ENCODE measurements at regions not wholly inside any gene's neighbourhood (a gene's known extent, or its start where the extent isn't known, plus 50 kb on each side); places are given as distances from the start of the nearest gene placed in this dataset.

DNA sequence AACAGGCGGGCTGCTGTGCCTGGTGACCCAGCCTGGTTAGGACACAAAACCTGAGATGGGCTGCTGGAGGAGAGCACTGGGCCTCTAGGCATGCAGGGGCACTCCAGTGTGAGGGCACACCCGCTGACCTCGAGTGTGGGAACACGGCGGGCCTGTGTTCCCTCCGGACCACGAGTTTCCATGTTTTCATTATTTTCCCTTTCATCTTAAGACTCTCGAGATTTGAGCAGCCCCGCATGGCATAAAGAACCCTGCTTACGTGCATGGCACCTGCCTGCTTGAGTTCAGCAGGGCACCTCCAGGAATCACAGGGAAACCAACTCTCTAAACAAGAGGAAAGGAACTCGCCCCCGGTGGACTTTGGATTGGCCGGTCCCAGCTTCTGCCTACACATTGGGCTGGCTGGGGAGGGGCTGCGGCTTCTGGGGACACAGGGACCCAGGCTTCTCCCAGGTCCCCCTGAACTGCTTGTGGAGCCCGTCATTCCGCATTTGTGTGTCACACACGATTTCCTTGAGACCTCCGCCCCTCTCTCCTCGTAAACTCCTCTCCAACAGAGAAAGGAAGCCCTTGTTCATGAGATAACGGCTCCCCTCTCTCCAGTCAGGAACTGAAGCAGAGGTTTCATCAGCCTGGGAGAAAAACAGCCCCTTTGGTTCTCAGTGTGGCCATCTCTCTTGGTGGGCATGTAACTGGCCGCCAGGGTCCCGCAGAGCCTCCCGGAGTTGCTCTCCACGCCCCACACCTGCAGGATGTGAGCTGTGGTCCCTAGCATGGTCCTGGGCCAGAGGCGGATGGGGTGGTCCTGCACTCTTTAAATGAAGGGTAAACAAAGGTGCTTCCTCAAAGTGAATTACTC is 181.8 kb downstream of the TTLL2 start:
- TF ChIP-seq TCF4 (CRISPR knock-in tag; IDR thresholded peaks at IDR 0.05; ENCODE audit: borderline replicate concordance) (no peak), ZNF70 (CRISPR knock-in tag; IDR thresholded peaks at IDR 0.05) (no peak), ZNF8 (CRISPR knock-in tag; IDR thresholded peaks at IDR 0.05) (no peak), SNAI2 (CRISPR knock-in tag; IDR thresholded peaks at IDR 0.05) (no peak), PPARA (CRISPR knock-in tag; IDR thresholded peaks at IDR 0.05; ENCODE audit: borderline replicate concordance) (no peak), TOX (CRISPR knock-in tag; IDR thresholded peaks at IDR 0.05; ENCODE audit: borderline replicate concordance) (no peak), ZC3H10 (CRISPR knock-in tag; IDR thresholded peaks at IDR 0.05) (no peak), ZFP3 (CRISPR knock-in tag; IDR thresholded peaks at IDR 0.05) (no peak), ARNTL (CRISPR knock-in tag; IDR thresholded peaks at IDR 0.05; ENCODE audit: borderline replicate concordance, low read depth) (no peak), ISL1 (CRISPR knock-in tag; IDR thresholded peaks at IDR 0.05) (no peak), ESRRG (CRISPR knock-in tag; IDR thresholded peaks at IDR 0.05) (no peak), BACH2 (CRISPR knock-in tag; IDR thresholded peaks at IDR 0.05; ENCODE audit: borderline replicate concordance) (no peak), ZFP30 (CRISPR knock-in tag; IDR thresholded peaks at IDR 0.05) (no peak)
- TF ChIP-seq, protein P1, sequence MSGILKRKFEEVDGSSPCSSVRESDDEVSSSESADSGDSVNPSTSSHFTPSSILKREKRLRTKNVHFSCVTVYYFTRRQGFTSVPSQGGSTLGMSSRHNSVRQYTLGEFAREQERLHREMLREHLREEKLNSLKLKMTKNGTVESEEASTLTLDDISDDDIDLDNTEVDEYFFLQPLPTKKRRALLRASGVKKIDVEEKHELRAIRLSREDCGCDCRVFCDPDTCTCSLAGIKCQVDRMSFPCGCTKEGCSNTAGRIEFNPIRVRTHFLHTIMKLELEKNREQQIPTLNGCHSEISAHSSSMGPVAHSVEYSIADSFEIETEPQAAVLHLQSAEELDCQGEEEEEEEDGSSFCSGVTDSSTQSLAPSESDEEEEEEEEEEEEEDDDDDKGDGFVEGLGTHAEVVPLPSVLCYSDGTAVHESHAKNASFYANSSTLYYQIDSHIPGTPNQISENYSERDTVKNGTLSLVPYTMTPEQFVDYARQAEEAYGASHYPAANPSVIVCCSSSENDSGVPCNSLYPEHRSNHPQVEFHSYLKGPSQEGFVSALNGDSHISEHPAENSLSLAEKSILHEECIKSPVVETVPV (CRISPR knock-in tag; IDR thresholded peaks at IDR 0.05), result no peak
- TF ChIP-seq, protein P2, sequence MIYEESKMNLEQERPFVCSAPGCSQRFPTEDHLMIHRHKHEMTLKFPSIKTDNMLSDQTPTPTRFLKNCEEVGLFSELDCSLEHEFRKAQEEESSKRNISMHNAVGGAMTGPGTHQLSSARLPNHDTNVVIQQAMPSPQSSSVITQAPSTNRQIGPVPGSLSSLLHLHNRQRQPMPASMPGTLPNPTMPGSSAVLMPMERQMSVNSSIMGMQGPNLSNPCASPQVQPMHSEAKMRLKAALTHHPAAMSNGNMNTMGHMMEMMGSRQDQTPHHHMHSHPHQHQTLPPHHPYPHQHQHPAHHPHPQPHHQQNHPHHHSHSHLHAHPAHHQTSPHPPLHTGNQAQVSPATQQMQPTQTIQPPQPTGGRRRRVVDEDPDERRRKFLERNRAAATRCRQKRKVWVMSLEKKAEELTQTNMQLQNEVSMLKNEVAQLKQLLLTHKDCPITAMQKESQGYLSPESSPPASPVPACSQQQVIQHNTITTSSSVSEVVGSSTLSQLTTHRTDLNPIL (CRISPR knock-in tag; IDR thresholded peaks at IDR 0.05; ENCODE audit: low read depth), result no peak
- TF ChIP-seq, protein P3, sequence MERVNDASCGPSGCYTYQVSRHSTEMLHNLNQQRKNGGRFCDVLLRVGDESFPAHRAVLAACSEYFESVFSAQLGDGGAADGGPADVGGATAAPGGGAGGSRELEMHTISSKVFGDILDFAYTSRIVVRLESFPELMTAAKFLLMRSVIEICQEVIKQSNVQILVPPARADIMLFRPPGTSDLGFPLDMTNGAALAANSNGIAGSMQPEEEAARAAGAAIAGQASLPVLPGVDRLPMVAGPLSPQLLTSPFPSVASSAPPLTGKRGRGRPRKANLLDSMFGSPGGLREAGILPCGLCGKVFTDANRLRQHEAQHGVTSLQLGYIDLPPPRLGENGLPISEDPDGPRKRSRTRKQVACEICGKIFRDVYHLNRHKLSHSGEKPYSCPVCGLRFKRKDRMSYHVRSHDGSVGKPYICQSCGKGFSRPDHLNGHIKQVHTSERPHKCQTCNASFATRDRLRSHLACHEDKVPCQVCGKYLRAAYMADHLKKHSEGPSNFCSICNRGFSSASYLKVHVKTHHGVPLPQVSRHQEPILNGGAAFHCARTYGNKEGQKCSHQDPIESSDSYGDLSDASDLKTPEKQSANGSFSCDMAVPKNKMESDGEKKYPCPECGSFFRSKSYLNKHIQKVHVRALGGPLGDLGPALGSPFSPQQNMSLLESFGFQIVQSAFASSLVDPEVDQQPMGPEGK (CRISPR knock-in tag; IDR thresholded peaks at IDR 0.05; ENCODE audit: borderline replicate concordance), result no peak
- no peak for ATAC-seq

DNA sequence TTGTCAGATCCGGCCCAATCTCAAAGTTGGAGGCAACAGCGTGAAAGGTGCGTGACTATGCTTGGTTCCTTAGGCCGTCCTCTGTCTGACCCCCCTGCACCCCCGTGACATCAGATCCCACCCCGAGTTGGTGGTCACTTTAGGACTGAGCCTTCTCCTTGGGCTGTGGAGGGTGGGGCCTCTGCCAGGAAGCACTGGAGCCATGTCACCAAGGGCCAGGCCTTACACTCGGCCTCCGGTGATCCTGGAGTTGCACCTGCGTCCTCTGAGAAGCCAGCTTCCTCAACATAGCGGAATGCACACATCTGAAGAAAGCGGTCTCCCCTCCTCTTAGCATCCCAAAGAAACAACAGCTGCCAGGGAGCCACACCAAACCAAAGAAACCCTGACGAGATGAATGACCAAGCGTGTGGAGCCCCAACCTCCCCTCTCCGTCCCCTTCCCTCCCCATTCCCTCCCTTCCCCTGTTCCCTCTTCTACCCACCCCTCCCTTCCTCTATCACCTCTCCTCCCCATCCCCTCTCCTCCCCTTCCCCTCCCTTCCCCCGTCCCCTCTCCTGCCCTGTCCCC is 182.6 kb downstream of the TTLL2 start:
- no peak for ATAC-seq
- no peak for TF ChIP-seq ISL1 (CRISPR knock-in tag; IDR thresholded peaks at IDR 0.05)
- no peak for TF ChIP-seq ZFP3 (CRISPR knock-in tag; IDR thresholded peaks at IDR 0.05)
- TF ChIP-seq OSR1 (CRISPR knock-in tag; IDR thresholded peaks at IDR 0.05), result no peak
- TF ChIP-seq, protein P2 (CRISPR knock-in tag; IDR thresholded peaks at IDR 0.05; ENCODE audit: low read depth), result no peak
- TF ChIP-seq RARB (CRISPR knock-in tag; IDR thresholded peaks at IDR 0.05), result no peak
- TF ChIP-seq TOX (CRISPR knock-in tag; IDR thresholded peaks at IDR 0.05; ENCODE audit: borderline replicate concordance), result no peak
- no peak for TF ChIP-seq TCF4 (CRISPR knock-in tag; IDR thresholded peaks at IDR 0.05; ENCODE audit: borderline replicate concordance)
- TF ChIP-seq, protein P4, sequence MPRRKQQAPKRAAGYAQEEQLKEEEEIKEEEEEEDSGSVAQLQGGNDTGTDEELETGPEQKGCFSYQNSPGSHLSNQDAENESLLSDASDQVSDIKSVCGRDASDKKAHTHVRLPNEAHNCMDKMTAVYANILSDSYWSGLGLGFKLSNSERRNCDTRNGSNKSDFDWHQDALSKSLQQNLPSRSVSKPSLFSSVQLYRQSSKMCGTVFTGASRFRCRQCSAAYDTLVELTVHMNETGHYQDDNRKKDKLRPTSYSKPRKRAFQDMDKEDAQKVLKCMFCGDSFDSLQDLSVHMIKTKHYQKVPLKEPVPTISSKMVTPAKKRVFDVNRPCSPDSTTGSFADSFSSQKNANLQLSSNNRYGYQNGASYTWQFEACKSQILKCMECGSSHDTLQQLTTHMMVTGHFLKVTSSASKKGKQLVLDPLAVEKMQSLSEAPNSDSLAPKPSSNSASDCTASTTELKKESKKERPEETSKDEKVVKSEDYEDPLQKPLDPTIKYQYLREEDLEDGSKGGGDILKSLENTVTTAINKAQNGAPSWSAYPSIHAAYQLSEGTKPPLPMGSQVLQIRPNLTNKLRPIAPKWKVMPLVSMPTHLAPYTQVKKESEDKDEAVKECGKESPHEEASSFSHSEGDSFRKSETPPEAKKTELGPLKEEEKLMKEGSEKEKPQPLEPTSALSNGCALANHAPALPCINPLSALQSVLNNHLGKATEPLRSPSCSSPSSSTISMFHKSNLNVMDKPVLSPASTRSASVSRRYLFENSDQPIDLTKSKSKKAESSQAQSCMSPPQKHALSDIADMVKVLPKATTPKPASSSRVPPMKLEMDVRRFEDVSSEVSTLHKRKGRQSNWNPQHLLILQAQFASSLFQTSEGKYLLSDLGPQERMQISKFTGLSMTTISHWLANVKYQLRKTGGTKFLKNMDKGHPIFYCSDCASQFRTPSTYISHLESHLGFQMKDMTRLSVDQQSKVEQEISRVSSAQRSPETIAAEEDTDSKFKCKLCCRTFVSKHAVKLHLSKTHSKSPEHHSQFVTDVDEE (CRISPR knock-in tag; IDR thresholded peaks at IDR 0.05), result no peak
- TF ChIP-seq, protein P5, sequence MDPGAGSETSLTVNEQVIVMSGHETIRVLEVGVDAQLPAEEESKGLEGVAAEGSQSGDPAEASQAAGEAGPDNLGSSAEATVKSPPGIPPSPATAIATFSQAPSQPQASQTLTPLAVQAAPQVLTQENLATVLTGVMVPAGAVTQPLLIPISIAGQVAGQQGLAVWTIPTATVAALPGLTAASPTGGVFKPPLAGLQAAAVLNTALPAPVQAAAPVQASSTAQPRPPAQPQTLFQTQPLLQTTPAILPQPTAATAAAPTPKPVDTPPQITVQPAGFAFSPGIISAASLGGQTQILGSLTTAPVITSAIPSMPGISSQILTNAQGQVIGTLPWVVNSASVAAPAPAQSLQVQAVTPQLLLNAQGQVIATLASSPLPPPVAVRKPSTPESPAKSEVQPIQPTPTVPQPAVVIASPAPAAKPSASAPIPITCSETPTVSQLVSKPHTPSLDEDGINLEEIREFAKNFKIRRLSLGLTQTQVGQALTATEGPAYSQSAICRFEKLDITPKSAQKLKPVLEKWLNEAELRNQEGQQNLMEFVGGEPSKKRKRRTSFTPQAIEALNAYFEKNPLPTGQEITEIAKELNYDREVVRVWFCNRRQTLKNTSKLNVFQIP (CRISPR knock-in tag; IDR thresholded peaks at IDR 0.05; ENCODE audit: borderline replicate concordance, low read depth), result no peak
- TF ChIP-seq ZC3H10 (CRISPR knock-in tag; IDR thresholded peaks at IDR 0.05), result no peak
- TF ChIP-seq, protein P3 (CRISPR knock-in tag; IDR thresholded peaks at IDR 0.05; ENCODE audit: borderline replicate concordance), result no peak
- TF ChIP-seq BACH2 (CRISPR knock-in tag; IDR thresholded peaks at IDR 0.05; ENCODE audit: borderline replicate concordance), result no peak
- no peak for TF ChIP-seq ARNTL (CRISPR knock-in tag; IDR thresholded peaks at IDR 0.05; ENCODE audit: borderline replicate concordance, low read depth)
- no peak for TF ChIP-seq ESRRG (CRISPR knock-in tag; IDR thresholded peaks at IDR 0.05)
- no peak for TF ChIP-seq ZFP30 (CRISPR knock-in tag; IDR thresholded peaks at IDR 0.05)
- TF ChIP-seq PPARA (CRISPR knock-in tag; IDR thresholded peaks at IDR 0.05; ENCODE audit: borderline replicate concordance), result no peak
- TF ChIP-seq ZNF565 (CRISPR knock-in tag; conservative IDR thresholded peaks at IDR 0.05; ENCODE audit: low read depth), result no peak
- TF ChIP-seq SNAI2 (CRISPR knock-in tag; IDR thresholded peaks at IDR 0.05), result no peak
- TF ChIP-seq GLIS3 (CRISPR knock-in tag; IDR thresholded peaks at IDR 0.05), result no peak

Measured in SK-N-SH treated with all-trans-retinoic acid at 6 μM for 48 hours (cell line).